Upper lobe of left lung (tissue), 4 donors: ENCODE measurements at regions not wholly inside any gene's neighbourhood (a gene's known extent, or its start where the extent isn't known, plus 50 kb on each side); places are given as distances from the start of the nearest gene placed in this dataset.

Source experiments
- EP300 ChIP-seq, 4 donors: sonication (generic); formaldehyde crosslinking; IDR thresholded peaks; one replicate each; pipeline ENCODE4 v1.5.1; 2017; ENCODE audit warnings: antibody characterized with exemption in 4 of 4, control low read depth in 2 of 4
- POLR2A ChIP-seq, 4 donors: fragments of 450-650 bp; IDR thresholded peaks; one replicate each; pipeline ENCODE4 v1.5.1; 2016 to 2017; ENCODE audit warnings: antibody characterized with exemption in 4 of 4, mild to moderate bottlenecking in 2 of 4
- POLR2AphosphoS5 ChIP-seq, 2 donors: sonication (generic); formaldehyde crosslinking; IDR thresholded peaks; one replicate each; pipeline ENCODE4 v1.5.1; 2017; ENCODE audit warnings: antibody characterized with exemption in 2 of 2
- TF ChIP-seq, protein P1 (sequence below), 6 experiments: fragments of 450-650 bp in 4 of 6; fragments of 200-600 bp in 2 of 6; sonication (generic) in 2 of 6; IDR thresholded peaks; one replicate each; pipeline ENCODE4 v1.5.1; 2016 to 2019; ENCODE audit warnings: antibody characterized with exemption in 6 of 6

DNA sequence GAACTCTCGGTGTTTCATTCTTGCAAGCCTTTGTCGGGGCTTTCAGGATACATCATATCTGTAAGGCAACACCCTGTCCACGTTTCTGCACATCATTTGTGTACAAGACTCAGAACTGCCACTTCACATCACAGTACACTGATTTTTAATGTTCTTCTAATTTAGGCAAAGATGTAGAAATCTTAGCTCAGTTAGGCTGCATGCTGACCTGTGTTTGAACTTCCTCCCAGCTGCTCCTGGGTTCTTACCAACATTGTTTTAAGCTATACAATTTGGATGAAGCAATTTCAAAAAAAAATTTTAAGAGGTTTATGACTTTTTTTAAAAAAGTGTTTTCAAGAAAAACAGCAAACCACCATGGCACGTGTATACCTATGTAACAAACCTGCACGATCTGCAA is 1047.9 kb upstream of the SLC10A2 start:
- TF ChIP-seq, protein P1, sequence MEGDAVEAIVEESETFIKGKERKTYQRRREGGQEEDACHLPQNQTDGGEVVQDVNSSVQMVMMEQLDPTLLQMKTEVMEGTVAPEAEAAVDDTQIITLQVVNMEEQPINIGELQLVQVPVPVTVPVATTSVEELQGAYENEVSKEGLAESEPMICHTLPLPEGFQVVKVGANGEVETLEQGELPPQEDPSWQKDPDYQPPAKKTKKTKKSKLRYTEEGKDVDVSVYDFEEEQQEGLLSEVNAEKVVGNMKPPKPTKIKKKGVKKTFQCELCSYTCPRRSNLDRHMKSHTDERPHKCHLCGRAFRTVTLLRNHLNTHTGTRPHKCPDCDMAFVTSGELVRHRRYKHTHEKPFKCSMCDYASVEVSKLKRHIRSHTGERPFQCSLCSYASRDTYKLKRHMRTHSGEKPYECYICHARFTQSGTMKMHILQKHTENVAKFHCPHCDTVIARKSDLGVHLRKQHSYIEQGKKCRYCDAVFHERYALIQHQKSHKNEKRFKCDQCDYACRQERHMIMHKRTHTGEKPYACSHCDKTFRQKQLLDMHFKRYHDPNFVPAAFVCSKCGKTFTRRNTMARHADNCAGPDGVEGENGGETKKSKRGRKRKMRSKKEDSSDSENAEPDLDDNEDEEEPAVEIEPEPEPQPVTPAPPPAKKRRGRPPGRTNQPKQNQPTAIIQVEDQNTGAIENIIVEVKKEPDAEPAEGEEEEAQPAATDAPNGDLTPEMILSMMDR (IDR thresholded peaks at IDR 0.05) = no peak
- TF ChIP-seq POLR2AphosphoS5 (IDR thresholded peaks at IDR 0.05) = no peak
- TF ChIP-seq POLR2A (IDR thresholded peaks at IDR 0.05) = no peak
- no peak for TF ChIP-seq EP300 (IDR thresholded peaks at IDR 0.05)
